ENCODE measurements at regions not wholly inside any gene's neighbourhood (a gene's known extent, or its start where the extent isn't known, plus 50 kb on each side); places are given as distances from the start of the nearest gene placed in this dataset.

DNA sequence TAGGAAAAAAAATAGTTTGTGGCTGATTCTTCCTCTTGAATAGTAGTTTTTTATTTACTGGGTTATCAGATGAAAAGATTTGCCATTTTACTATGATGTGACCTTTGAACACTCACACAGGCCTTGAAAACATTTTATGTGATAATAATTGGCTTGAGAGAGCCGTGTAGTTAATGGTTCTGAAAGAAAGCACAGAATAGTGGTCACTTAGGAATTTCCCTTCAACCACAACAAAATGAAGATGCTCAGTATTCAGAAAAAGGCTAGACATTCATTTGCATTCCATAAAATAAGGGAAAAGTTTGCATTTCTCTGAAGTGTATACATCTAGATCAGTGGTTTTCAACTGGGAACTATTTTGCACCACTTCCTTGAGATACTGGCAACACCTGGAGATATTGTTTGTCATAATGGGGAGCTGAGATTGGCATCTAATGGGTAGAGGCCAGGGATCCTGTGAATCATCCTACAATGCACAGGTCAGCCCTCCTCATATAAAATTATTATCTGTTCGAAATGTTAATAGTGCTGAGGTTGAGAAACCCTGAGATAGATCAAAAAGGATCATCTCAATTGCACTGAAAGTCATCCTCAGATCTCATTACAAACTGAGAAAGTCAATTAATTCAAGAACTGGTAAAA, 446.4 kb upstream of the CCNG1 start:
- no peak for DNase-seq (ENCODE audit: low spot score)
- H3K4me3 Mint-ChIP-seq: no peak overlapping the region
- H3K36me3 Mint-ChIP-seq (ENCODE audit: low read depth): no peaks in the 10 kb centered on the region
- peaks cover 7% of the 10 kb centered on the region for H3K9me3 Mint-ChIP-seq
- no peaks in the 10 kb centered on the region for H3K4me1 Mint-ChIP-seq (ENCODE audit: low read depth)
- H3K27me3 Mint-ChIP-seq (ENCODE audit: low read depth): no peaks in the 10 kb centered on the region
- H3K27ac Mint-ChIP-seq: no peak overlapping the region

DNA sequence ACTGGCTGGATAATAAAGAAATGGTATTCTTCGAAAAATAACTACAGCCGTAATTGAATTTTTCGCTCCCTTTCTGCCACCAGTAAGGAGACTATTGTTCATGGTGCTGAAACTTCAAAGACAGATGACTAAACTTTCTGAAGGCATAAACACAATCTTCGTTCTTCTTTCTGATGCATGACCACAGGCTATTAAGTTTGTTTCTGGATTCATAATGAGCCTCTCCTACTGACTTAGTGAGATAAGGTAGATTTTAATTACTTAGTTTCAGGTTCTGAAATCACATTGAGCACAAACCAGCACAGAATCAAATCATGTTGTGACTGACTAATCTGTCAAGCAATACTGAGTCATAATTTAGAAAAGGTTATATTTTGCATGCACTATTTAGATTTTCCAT, 441.8 kb upstream of the CCNG1 start:
- no peak for DNase-seq (ENCODE audit: low spot score)
- H3K27ac Mint-ChIP-seq: no peak overlapping the region
- no peaks in the 10 kb centered on the region for H3K9me3 Mint-ChIP-seq
- H3K27me3 Mint-ChIP-seq (ENCODE audit: low read depth): no peaks in the 10 kb centered on the region
- H3K36me3 Mint-ChIP-seq (ENCODE audit: low read depth): no peaks in the 10 kb centered on the region
- H3K4me1 Mint-ChIP-seq (ENCODE audit: low read depth): no peaks in the 10 kb centered on the region
- no peak overlapping the region for H3K4me3 Mint-ChIP-seq

DNA sequence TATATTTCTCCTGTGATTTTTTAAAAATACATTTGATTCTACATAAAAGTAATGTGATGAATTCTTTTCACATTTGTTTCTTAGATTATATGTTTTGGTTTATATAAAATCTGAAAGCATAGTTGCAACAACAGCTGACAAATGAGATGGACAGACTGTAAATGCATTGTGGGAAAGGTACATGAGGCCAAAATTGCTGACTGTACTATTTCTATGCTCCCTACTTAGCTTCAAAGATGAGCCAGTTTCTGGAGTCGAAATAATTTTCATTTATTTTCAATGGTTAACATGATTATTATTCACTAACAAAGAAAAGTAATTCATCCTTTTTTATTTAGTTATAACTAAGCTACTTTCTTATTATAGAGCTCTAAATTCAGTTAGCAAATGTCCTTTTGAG, 441.3 kb upstream of the CCNG1 start:
- Mint-ChIP-seq H3K9me3 (no peaks in the 10 kb centered on the region), H3K4me3 (no peak overlapping the region), H3K36me3 (ENCODE audit: low read depth) (no peaks in the 10 kb centered on the region), H3K27me3 (ENCODE audit: low read depth) (no peaks in the 10 kb centered on the region), H3K27ac (no peak overlapping the region), H3K4me1 (ENCODE audit: low read depth) (no peaks in the 10 kb centered on the region)
- DNase-seq (ENCODE audit: low spot score): no peak

DNA sequence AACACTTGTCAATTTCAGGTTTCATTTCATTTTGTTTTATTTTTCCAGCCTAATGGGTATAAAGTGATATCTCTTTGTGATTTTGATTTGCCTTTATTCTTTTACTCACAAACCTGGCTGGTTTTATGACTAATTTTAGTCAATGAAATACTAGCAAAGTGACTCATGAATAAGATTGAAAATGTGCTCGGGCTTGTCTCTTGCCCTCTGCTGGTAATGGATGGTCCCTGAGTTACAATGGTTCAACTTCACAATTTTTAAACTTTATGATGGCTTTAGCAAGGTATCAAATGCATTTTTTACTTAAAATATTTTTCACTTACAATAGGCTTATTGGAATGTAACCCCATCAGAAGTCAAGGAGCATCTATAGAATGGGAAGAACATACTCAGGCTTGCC, 431.4 kb upstream of the CCNG1 start:
- H3K9me3 Mint-ChIP-seq: peaks cover 11% of the 10 kb centered on the region
- H3K27ac Mint-ChIP-seq: no peak overlapping the region
- no peaks in the 10 kb centered on the region for H3K27me3 Mint-ChIP-seq (ENCODE audit: low read depth)
- H3K36me3 Mint-ChIP-seq (ENCODE audit: low read depth): no peaks in the 10 kb centered on the region
- no peaks in the 10 kb centered on the region for H3K4me1 Mint-ChIP-seq (ENCODE audit: low read depth)
- DNase-seq (ENCODE audit: low spot score): no peak
- no peak overlapping the region for H3K4me3 Mint-ChIP-seq

DNA sequence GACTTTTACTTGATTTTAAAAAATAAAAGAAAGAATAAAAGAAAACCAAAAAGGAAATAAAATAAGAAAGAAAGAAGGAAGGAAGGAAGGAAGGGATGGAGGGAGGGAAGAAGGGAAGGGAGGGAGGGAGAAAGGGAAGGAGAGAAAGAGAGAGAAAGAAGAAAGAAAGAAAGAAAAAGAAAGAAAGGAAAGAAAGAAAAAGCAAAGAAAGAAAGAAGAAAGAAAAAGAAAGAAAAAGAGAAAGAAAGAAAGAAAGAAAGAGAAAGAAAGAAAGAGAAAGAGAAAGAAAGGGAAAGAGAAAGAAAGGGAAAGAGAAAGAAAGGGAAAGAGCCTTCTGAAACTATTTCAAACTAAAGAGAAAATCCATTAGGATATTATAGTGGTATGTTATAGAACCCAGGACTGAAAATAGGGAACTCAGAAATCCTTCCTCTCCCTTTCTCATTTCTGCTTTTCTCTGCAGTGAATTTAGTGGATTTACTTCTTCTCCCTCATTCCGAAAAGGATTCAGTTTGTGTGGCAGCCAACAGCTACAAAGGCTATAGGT, 414.7 kb upstream of the CCNG1 start:
- H3K27me3 Mint-ChIP-seq (ENCODE audit: low read depth): no peaks in the 10 kb centered on the region

DNA sequence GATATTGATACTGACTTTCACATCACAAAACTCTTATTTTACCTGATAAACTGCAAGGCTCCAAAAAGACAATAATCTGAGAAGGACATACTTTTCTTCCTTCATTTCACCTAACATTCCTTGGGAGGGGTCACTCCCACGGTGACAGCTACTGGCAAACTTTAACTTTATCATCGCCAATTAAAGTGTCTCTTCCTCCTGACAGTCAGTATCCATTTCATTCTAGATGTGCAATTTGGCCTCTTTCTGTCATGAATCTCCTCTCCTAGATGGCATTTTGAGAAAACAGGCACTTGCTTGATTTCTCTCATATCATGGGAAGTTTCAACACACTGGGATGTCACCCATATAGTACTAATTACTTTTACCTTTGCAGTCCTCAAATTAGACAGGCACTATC, 413.5 kb upstream of the CCNG1 start:
- no peak for DNase-seq (ENCODE audit: low spot score)
- H3K27ac Mint-ChIP-seq: no peak overlapping the region
- no peaks in the 10 kb centered on the region for H3K36me3 Mint-ChIP-seq (ENCODE audit: low read depth)
- H3K4me3 Mint-ChIP-seq: no peak overlapping the region
- no peaks in the 10 kb centered on the region for H3K27me3 Mint-ChIP-seq (ENCODE audit: low read depth)
- no peaks in the 10 kb centered on the region for H3K4me1 Mint-ChIP-seq (ENCODE audit: low read depth)
- peaks cover 23% of the 10 kb centered on the region for H3K9me3 Mint-ChIP-seq

More for the DNA sequence above, 414.7 kb upstream of the CCNG1 start:
- Mint-ChIP-seq H3K4me3 (no peak overlapping the region), H3K9me3 (peaks cover 21% of the 10 kb centered on the region), H3K4me1 (ENCODE audit: low read depth) (no peaks in the 10 kb centered on the region), H3K27ac (no peak overlapping the region), H3K36me3 (ENCODE audit: low read depth) (no peaks in the 10 kb centered on the region)
- DNase-seq (ENCODE audit: low spot score): no peak

DNA sequence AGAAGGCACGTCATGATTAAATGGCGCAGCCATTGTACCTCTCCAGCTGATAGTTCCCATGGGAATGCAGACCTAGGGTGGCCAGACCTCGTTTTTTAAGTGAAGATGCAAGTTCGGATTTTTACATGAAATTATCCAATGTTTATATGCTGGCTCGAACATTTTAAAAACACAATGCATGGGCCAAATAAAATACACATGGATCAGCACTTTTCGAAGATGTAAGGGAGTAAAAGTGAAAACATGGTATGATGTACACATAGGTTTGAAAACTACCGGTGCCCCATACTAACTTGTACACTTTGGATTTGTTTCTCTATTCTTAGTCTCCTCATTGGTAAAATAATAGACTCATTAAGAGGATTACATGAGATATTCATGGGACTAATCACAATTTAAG, 412.5 kb upstream of the CCNG1 start:
- Mint-ChIP-seq H3K9me3 (peaks cover 23% of the 10 kb centered on the region), H3K27ac (no peak overlapping the region), H3K36me3 (ENCODE audit: low read depth) (no peaks in the 10 kb centered on the region), H3K27me3 (ENCODE audit: low read depth) (no peaks in the 10 kb centered on the region), H3K4me3 (no peak overlapping the region), H3K4me1 (ENCODE audit: low read depth) (no peaks in the 10 kb centered on the region)
- DNase-seq (ENCODE audit: low spot score): no peak

DNA sequence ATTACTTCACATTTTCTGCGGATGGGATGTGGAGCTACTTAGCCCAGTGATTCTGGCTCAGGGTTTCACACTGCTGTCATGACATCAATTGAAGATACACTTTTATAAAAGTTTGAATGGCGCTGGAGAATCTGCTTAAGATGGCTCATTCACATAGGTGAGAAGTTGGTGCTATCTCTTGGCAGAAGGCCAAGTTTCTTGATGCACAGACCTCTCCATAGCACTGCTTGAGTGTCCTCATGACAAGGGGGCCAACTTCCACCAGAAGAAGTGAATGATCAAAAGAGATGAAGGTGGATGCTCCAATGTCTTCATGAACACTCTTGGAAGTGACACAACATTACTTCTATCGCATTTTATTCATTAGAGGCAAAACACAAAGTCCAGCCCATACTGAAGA, 403.7 kb upstream of the CCNG1 start:
- H3K4me1 Mint-ChIP-seq (ENCODE audit: low read depth): no peaks in the 10 kb centered on the region
- H3K36me3 Mint-ChIP-seq (ENCODE audit: low read depth): no peaks in the 10 kb centered on the region
- no peak for DNase-seq (ENCODE audit: low spot score)
- H3K9me3 Mint-ChIP-seq: peaks cover 27% of the 10 kb centered on the region
- no peak overlapping the region for H3K27ac Mint-ChIP-seq
- H3K27me3 Mint-ChIP-seq (ENCODE audit: low read depth): no peaks in the 10 kb centered on the region
- H3K4me3 Mint-ChIP-seq: no peak overlapping the region

DNA sequence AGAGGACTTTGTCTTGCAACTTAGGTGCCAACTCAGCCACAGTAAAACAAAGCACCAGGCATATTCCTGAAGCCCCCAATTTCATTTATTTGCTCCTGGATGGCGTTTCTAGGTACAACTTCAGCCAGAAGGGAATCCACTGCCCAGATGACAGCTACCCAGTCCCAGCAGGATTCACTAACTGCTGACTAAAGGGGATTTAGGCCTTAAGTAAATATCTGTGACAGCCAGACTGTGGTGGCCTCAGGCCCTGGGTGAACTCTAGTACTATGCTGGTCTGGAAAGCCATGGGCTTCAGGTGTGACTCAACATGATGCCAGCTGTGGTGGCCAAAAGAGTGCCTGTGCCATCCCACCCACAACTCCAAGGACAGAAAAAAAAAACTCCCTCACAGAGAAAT, 396.1 kb upstream of the CCNG1 start:
- no peak overlapping the region for H3K4me3 Mint-ChIP-seq
- no peaks in the 10 kb centered on the region for H3K36me3 Mint-ChIP-seq (ENCODE audit: low read depth)
- peaks cover 38% of the 10 kb centered on the region for H3K9me3 Mint-ChIP-seq
- no peaks in the 10 kb centered on the region for H3K27me3 Mint-ChIP-seq (ENCODE audit: low read depth)
- H3K27ac Mint-ChIP-seq: no peak overlapping the region
- no peaks in the 10 kb centered on the region for H3K4me1 Mint-ChIP-seq (ENCODE audit: low read depth)
- no peak for DNase-seq (ENCODE audit: low spot score)

DNA sequence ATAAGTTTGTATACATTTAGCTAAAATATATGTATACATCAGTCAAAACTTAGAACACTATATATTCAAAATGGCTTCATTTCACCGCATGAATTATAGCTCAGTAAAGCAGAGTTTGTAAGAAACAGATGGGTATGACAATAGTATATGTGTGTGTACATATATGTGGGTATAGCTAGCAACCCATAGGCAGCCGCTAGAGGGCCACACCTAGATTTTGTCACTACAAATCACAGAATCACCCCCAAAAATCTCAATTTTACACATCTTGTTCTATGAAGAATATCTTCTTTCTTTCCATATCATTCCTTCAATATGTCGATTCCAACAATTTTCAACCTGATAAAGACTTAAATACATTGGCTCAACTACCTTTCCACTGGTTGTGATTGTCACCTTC, 357.8 kb upstream of the CCNG1 start:
- no peak overlapping the region for H3K4me3 Mint-ChIP-seq
- H3K27me3 Mint-ChIP-seq (ENCODE audit: low read depth): no peaks in the 10 kb centered on the region
- no peak for DNase-seq (ENCODE audit: low spot score)
- no peaks in the 10 kb centered on the region for H3K4me1 Mint-ChIP-seq (ENCODE audit: low read depth)
- H3K9me3 Mint-ChIP-seq: peaks cover 50% of the 10 kb centered on the region
- H3K27ac Mint-ChIP-seq: no peak overlapping the region
- H3K36me3 Mint-ChIP-seq (ENCODE audit: low read depth): no peaks in the 10 kb centered on the region

DNA sequence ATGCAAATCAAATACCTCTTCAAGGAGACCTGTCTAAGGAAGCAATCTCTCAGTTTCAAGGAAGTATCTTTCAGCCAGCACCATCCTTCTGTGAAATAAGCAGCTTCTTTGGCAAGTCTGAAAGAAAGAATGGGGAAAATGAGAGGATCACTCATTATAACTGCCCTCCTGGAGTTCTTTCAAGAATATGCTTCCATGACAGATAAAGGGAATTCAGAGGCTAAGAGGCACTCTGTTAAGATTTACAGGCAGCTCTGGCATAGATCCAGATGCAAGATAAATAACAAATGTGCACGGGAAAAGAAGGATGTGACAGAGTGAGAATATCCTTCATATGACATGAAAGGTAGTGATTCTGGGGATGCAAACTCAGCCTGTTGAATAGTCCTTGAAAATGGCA, 348.2 kb upstream of the CCNG1 start:
- Mint-ChIP-seq H3K4me1 (ENCODE audit: low read depth) (no peaks in the 10 kb centered on the region), H3K27me3 (ENCODE audit: low read depth) (no peaks in the 10 kb centered on the region), H3K4me3 (no peak overlapping the region), H3K9me3 (peaks cover 12% of the 10 kb centered on the region), H3K36me3 (ENCODE audit: low read depth) (no peaks in the 10 kb centered on the region), H3K27ac (no peak overlapping the region)
- DNase-seq (ENCODE audit: low spot score): no peak

DNA sequence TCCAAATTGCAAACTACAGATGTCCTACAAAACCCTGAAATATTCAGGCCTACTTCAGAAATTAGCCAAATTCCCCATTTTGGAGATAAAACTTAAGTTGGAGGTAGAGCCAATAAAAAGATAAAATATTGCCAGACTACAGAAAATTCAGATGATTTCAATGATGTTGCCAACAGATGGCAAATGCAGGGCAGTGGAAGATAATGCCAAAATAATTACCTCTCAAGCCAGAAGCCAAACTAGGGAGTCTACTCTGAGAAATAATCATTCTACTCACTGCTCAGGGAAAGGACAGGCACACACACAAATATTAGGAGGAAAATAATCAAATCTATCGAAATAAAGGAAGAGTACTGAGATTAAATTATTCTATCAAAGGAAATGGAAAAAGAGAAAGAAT, 347.5 kb upstream of the CCNG1 start:
- no peak for DNase-seq (ENCODE audit: low spot score)
- no peaks in the 10 kb centered on the region for H3K4me1 Mint-ChIP-seq (ENCODE audit: low read depth)
- H3K27ac Mint-ChIP-seq: no peak overlapping the region
- H3K27me3 Mint-ChIP-seq (ENCODE audit: low read depth): no peaks in the 10 kb centered on the region
- no peak overlapping the region for H3K4me3 Mint-ChIP-seq
- H3K9me3 Mint-ChIP-seq: peaks cover 9% of the 10 kb centered on the region
- H3K36me3 Mint-ChIP-seq (ENCODE audit: low read depth): no peaks in the 10 kb centered on the region

DNA sequence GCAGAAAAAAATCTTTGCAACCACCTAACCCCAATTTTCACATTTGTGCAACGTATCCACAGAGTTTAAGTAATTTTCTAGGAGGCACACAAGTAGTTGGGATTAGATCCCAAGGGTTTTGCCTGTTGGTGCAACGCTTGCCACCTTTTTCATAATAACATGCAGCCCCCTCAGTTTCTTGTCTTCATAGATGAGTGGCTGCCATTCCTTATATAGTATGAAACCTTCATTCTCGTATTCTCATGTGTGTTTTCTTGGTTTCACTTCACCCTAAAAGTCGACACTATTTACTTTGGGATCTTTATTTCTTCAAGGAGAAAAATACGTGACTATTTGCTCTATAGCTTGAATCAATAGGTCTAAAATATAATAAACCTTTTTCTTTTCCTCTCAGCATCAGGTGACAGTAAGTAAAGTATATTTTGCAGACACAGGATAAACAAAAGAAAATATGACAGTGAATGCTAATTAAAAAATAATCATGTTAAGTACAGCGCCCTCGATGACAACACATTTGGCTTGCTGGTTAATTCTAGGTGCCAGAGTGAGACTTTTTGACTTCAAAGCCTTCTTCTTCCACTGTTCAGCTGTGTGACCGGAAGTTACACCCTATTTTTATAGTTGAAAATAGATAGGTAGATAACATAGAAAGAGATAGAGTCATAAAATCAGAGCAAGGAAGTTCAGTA, 342.8 kb upstream of the CCNG1 start:
- no peak overlapping the region for H3K4me3 Mint-ChIP-seq
- no peaks in the 10 kb centered on the region for H3K9me3 Mint-ChIP-seq
- DNase-seq (ENCODE audit: low spot score): no peak
- H3K36me3 Mint-ChIP-seq (ENCODE audit: low read depth): no peaks in the 10 kb centered on the region
- no peaks in the 10 kb centered on the region for H3K27me3 Mint-ChIP-seq (ENCODE audit: low read depth)
- H3K4me1 Mint-ChIP-seq (ENCODE audit: low read depth): no peaks in the 10 kb centered on the region
- H3K27ac Mint-ChIP-seq: no peak overlapping the region

DNA sequence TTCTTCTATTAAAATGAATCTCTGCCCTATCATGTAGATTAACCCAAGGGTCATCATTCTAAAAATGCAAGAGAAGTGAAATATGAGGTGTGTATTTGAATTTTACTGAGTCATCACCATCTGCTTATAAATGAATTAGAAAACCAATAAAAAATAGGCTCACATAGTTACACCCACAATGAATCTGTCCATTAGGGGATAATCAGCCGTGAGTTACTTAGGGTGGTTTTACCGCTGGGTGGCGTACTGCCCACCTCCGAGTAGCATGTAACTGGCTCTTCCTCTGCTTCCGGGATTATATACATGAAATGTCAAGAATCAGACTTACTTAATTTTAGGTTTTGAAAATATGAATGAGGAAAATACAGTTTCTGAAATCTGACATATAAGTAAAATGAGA, 332.9 kb upstream of the CCNG1 start:
- Mint-ChIP-seq H3K36me3 (ENCODE audit: low read depth) (no peaks in the 10 kb centered on the region), H3K27me3 (ENCODE audit: low read depth) (no peaks in the 10 kb centered on the region), H3K9me3 (peaks cover 8% of the 10 kb centered on the region), H3K27ac (no peak overlapping the region), H3K4me1 (ENCODE audit: low read depth) (no peaks in the 10 kb centered on the region), H3K4me3 (no peak overlapping the region)
- DNase-seq (ENCODE audit: low spot score): no peak

DNA sequence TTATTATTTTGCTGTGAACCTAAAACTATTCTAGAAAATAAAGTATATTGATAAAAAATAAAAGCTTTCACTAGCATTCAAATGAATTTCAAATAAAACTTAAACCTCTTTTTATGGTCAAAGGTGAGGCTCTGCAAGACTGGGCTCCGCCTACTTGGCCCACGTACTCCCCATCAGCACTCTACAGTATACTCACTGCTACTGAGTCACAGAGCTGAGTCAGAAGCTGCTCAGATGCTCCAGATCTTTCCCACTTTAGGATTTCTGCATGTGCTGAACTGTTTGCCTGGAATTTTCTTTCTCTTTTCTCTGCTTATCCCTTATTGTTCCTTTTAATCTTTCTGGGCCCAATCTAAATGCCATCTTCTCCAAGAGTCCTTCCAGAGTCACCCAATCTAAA, 331.9 kb upstream of the CCNG1 start:
- DNase-seq (ENCODE audit: low spot score): no peak
- Mint-ChIP-seq H3K4me1 (ENCODE audit: low read depth) (no peaks in the 10 kb centered on the region), H3K9me3 (peaks cover 8% of the 10 kb centered on the region), H3K36me3 (ENCODE audit: low read depth) (no peaks in the 10 kb centered on the region), H3K27ac (no peak overlapping the region), H3K4me3 (no peak overlapping the region), H3K27me3 (ENCODE audit: low read depth) (no peaks in the 10 kb centered on the region)

All from T-helper 2 cell treated with Interferon-gamma antibody and Interleukin-4, amounts not matched to agents 5 μg/mL and 100 μg/mL, for 36 hours (primary cell).